Astrocyte of the cerebellum (primary cell): ENCODE measurements at regions not wholly inside any gene's neighbourhood (a gene's known extent, or its start where the extent isn't known, plus 50 kb on each side); places are given as distances from the start of the nearest gene placed in this dataset.

Experiments
- DNase-seq: peaks from one replicate; pipeline ENCODE4 v3.0.0-alpha.2; 2011; ENCODE audit warnings: low read depth
- H3K4me3 ChIP-seq: 2 replicates; pipeline ENCODE4 v1.5.1; 2011; ENCODE audit warnings: mild to moderate bottlenecking, low read depth, low read length, moderate library complexity
- CTCF ChIP-seq: IDR thresholded peaks from 2 replicates; pipeline ENCODE4 v1.5.1; 2012; ENCODE audit warnings: low read length, low read depth, moderate library complexity, mild to moderate bottlenecking; ENCODE audit errors: missing control alignments
- in situ Hi-C: cut with HindIII; loops from 2 replicates; pipeline ENCODE4 v1.10.0; 2017; ENCODE audit warnings: low sequenced_read_pairs

GRCh38 chr21:34307991-34308532 is 55.7 kb upstream of the KCNE2 start:
- TF ChIP-seq CTCF = no peak
- in situ Hi-C loops = no loop called here
- no peak for DNase-seq
- H3K4me3 ChIP-seq = no peak overlapping the region

GRCh38 chr21:34311561-34312330 is 52.1 kb upstream of the KCNE2 start:
- TF ChIP-seq CTCF = no peak
- in situ Hi-C loops = no loop called here
- DNase-seq = no peak
- no peak overlapping the region for H3K4me3 ChIP-seq

GRCh38 chr21:34313116-34313515 is 50.7 kb upstream of the KCNE2 start:
- in situ Hi-C loops = no loop called here
- DNase-seq = no peak
- no peak overlapping the region for H3K4me3 ChIP-seq
- no peak for TF ChIP-seq CTCF
